ENCODE measurements at regions not wholly inside any gene's neighbourhood (a gene's known extent, or its start where the extent isn't known, plus 50 kb on each side); places are given as distances from the start of the nearest gene placed in this dataset.
"Not testable (repeated sequence)": the region's sequence is repeated elsewhere in the genome, so short reads cannot be mapped to it uniquely, and the experiment has no call there.

GRCh38 chr14:48584031-48584430 is 908.6 kb upstream of the MDGA2 start:
- DNase-seq (ENCODE audit: low spot score) = no peak

GRCh38 chr14:48582938-48583337 is 907.5 kb upstream of the MDGA2 start:
- DNase-seq (ENCODE audit: low spot score) = no peak

GRCh38 chr14:48580692-48581091 is 905.3 kb upstream of the MDGA2 start:
- no peak for DNase-seq (ENCODE audit: low spot score)

- DNase-seq (ENCODE audit: low spot score) = no peak
These were observed 900.4 kb upstream of the MDGA2 start for GRCh38 chr14:48575772-48576171.

- no peak for DNase-seq (ENCODE audit: low spot score)
These were observed 893.3 kb upstream of the MDGA2 start for GRCh38 chr14:48568688-48569087.

GRCh38 chr14:48568252-48568651 is 892.8 kb upstream of the MDGA2 start:
- no peak for DNase-seq (ENCODE audit: low spot score)

- no peak for DNase-seq (ENCODE audit: low spot score)
These were observed 888.1 kb upstream of the MDGA2 start for GRCh38 chr14:48563489-48563888.

- not testable (repeated sequence) for DNase-seq (ENCODE audit: low spot score)
These were observed 886.0 kb upstream of the MDGA2 start for GRCh38 chr14:48561438-48561837.

- no peak for DNase-seq (ENCODE audit: low spot score)
These were observed 885.0 kb upstream of the MDGA2 start for GRCh38 chr14:48560421-48560820.

- no peak for DNase-seq (ENCODE audit: low spot score)
These were observed 878.0 kb upstream of the MDGA2 start for GRCh38 chr14:48553443-48553842.

- DNase-seq (ENCODE audit: low spot score) = no peak
These were observed 871.6 kb upstream of the MDGA2 start for GRCh38 chr14:48546996-48547395.

- DNase-seq (ENCODE audit: low spot score) = no peak
These were observed 862.2 kb upstream of the MDGA2 start for GRCh38 chr14:48537600-48537999.

- no peak for DNase-seq (ENCODE audit: low spot score)
These were observed 860.9 kb upstream of the MDGA2 start for GRCh38 chr14:48536318-48536717.

- no peak for DNase-seq (ENCODE audit: low spot score)
These were observed 852.4 kb upstream of the MDGA2 start for GRCh38 chr14:48527832-48528231.

- no peak for DNase-seq (ENCODE audit: low spot score)
These were observed 850.9 kb upstream of the MDGA2 start for GRCh38 chr14:48526307-48526706.

GRCh38 chr14:48504921-48505320 is 829.5 kb upstream of the MDGA2 start:
- DNase-seq (ENCODE audit: low spot score) = no peak

- no peak for DNase-seq (ENCODE audit: low spot score)
These were observed 815.4 kb upstream of the MDGA2 start for GRCh38 chr14:48490756-48491155.

- no peak for DNase-seq (ENCODE audit: low spot score)
These were observed 798.5 kb upstream of the MDGA2 start for GRCh38 chr14:48473944-48474343.

GRCh38 chr14:48456051-48456450 is 780.6 kb upstream of the MDGA2 start:
- DNase-seq (ENCODE audit: low spot score) = no peak

- DNase-seq (ENCODE audit: low spot score) = no peak
These were observed 779.5 kb upstream of the MDGA2 start for GRCh38 chr14:48454887-48455286.

- no peak for DNase-seq (ENCODE audit: low spot score)
These were observed 777.1 kb upstream of the MDGA2 start for GRCh38 chr14:48452437-48452995.

GRCh38 chr14:48435221-48435620 is 759.8 kb upstream of the MDGA2 start:
- DNase-seq (ENCODE audit: low spot score) = no peak

- no peak for DNase-seq (ENCODE audit: low spot score)
These were observed 755.4 kb upstream of the MDGA2 start for GRCh38 chr14:48430805-48431204.

GRCh38 chr14:48429512-48429911 is 754.1 kb upstream of the MDGA2 start:
- no peak for DNase-seq (ENCODE audit: low spot score)

All from cerebellar cortex (tissue), 1 donor.